GM13976 (cell line): ENCODE measurements at regions not wholly inside any gene's neighbourhood (a gene's known extent, or its start where the extent isn't known, plus 50 kb on each side); places are given as distances from the start of the nearest gene placed in this dataset.

ENCODE experiments used
- DNase-seq: peaks from one replicate; pipeline ENCODE4 v3.0.0; 2012; ENCODE audit warnings: low spot score
- CTCF ChIP-seq: IDR thresholded peaks from 2 replicates; pipeline ENCODE4 v1.5.1; 2012; ENCODE audit warnings: borderline replicate concordance, mild to moderate bottlenecking; ENCODE audit not compliant: insufficient read depth; ENCODE audit errors: extremely low read depth, missing control alignments, control extremely low read depth
- in situ Hi-C: fragments of 300-500 bp; cut with MboI; formaldehyde crosslinking; loops from one replicate; pipeline ENCODE4 v1.12.0; 2022; ENCODE audit warnings: low sequenced_read_pairs, mixed read lengths, inconsistent platforms; ENCODE audit not compliant: unreplicated experiment

DNA sequence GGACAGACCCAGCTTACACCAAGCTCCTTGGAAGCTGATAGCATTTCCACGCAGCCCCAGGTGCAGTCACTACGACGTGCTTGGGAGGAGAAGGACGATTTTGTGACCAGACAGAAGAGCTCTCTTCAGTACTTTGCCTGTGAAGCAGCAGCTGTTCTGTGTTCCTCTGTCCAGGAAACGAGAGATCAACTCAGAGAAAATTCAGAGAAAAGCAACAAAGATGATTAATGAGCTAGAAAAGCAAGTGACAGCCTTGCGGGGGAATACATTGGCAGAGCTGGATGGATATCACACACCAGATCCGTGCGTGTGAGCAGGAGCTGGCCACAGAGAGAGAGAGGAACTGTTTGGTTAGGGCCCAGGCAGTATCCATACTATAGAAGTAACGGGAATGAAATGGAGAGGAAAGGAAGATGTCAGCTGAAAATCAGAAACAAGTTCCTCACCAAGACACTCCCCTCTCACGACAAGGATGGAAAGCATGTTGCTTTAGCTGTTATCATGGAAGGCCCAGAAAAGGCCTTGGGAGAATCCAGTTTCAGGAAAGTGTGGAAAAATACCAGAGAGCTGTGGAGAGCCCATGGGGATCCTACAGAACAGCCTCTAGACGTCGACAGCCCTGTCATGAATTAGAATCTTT is 106.2 kb downstream of the TOMM20 start:
- no peak for DNase-seq
- in situ Hi-C loops: no loop called here
- no peak for TF ChIP-seq CTCF

GRCh38 chr1:235021815-235022214 is 106.8 kb downstream of the TOMM20 start:
- in situ Hi-C loops: no loop called here
- no peak for DNase-seq
- no peak for TF ChIP-seq CTCF

DNA sequence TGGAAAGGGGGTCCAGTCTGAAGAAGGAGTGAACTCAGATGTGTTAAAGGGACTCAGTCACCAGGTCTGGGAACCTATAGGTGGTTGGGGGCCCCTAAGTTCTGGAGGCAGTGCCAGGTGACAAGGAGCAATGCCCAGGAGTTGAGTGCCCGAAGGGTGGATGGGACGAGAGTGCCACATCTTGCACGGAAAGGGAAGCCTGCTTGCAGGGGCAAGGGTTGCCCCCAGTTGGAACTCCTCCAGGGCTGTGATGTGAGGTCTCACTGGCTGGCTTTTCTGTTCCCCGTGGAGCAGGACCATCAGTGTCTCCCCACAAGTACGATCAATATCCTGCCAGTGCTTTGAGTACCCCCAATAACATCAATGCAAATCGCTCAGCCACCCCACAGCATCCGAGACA is 107.3 kb downstream of the TOMM20 start:
- in situ Hi-C loops: no loop called here
- no peak for DNase-seq
- TF ChIP-seq CTCF: no peak

GRCh38 chr1:235019961-235020360 is 108.7 kb downstream of the TOMM20 start:
- no peak for TF ChIP-seq CTCF
- in situ Hi-C loops: loop anchor here (10.0 kb wide), 1 partner anchor 55 kb away; no protein-coding TSS in a partner anchor
- DNase-seq: no peak

DNA sequence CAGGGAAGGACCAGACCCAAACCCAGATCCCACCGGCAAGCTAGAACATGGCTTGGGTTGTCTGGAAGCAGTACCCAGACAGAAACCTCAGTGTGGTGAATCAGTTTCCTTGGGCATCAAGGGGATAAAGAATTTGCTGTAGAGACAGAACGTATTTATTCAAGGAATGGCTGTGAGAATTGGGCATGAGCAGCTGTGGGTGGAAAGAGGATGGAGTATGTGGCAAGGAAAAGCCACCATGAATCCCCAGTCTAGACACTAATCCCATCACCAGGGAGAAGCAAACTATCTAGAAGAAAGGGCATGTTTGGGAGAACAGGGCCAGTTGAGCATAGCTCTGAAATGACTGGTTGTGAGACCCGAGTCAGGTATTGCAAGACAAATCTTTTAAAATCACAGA is 109.2 kb downstream of the TOMM20 start:
- no peak for TF ChIP-seq CTCF
- in situ Hi-C loops: loop anchor here (10.0 kb wide), 1 partner anchor 55 kb away; no protein-coding TSS in a partner anchor
- no peak for DNase-seq

- in situ Hi-C loops: loop anchor here (10.0 kb wide), 1 partner anchor 56 kb away; no protein-coding TSS in a partner anchor
- DNase-seq: no peak
- no peak for TF ChIP-seq CTCF
Measured at GRCh38 chr1:235018720-235019444, 109.8 kb downstream of the TOMM20 start.
